Endothelial cell of umbilical vein (primary cell): ENCODE measurements at regions not wholly inside any gene's neighbourhood (a gene's known extent, or its start where the extent isn't known, plus 50 kb on each side); places are given as distances from the start of the nearest gene placed in this dataset.

ENCODE experiments used
- BruUV-seq: library from RNA; stranded (reverse); fragments of 400-500 nt; replicated peaks from 2 replicates; lab custom pipeline; 2021; lab: Mats Ljungman, UMichigan
- CTCF ChIA-PET: fragments of 300-600, 350-600 bp; sonication (Branson Sonifier 250); formaldehyde crosslinking; loops from one replicate; lab custom pipeline; 2021; ENCODE audit warnings: antibody characterized with exemption, inconsistent platforms; lab: Charles Lee
- POLR2A ChIA-PET: fragments of 300-600, 350-600 bp; sonication (Branson Sonifier 250); formaldehyde crosslinking; loops from one replicate; lab custom pipeline; 2021; ENCODE audit warnings: antibody characterized with exemption, inconsistent platforms; lab: Charles Lee
- DNase-seq: peaks from one replicate; pipeline ENCODE4 v3.0.0-alpha.2; 2011; ENCODE audit warnings: low read depth, low spot score
- FAIRE-seq: peaks from 2 replicates; lab custom pipeline; 2011; peaks lifted over from hg19 to GRCh38; lab: Jason Lieb, UNC
- H2AFZ ChIP-seq: 2 replicates; pipeline ENCODE4 v1.6.0; 2012; ENCODE audit warnings: low read depth, low read length, control low read depth, inconsistent platforms
- H3K27ac ChIP-seq: 2 replicates; pipeline ENCODE4 v1.5.1; 2011; ENCODE audit warnings: low read depth, mild to moderate bottlenecking, control low read depth, low read length, moderate library complexity; ENCODE audit not compliant: insufficient read depth
- H3K27me3 ChIP-seq, 2 experiments: 2 replicates each; pipeline versions ENCODE4 v1.6.0 to v1.6.1; 2011; ENCODE audit warnings: low read length in 2 of 2, mixed read lengths in 1 of 2; ENCODE audit not compliant: control insufficient read depth in 2 of 2, insufficient read depth in 2 of 2
- H3K36me3 ChIP-seq, 2 experiments: 2 replicates in 1 of 2; 3 replicates in 1 of 2; pipeline ENCODE4 v1.5.1; 2011; ENCODE audit warnings: low read length in 2 of 2, mild to moderate bottlenecking in 1 of 2, moderate library complexity in 1 of 2; ENCODE audit not compliant: control insufficient read depth in 2 of 2, insufficient read depth in 2 of 2; ENCODE audit errors: extremely low read depth in 1 of 2
- H3K4me1 ChIP-seq: 3 replicates; pipeline ENCODE4 v1.5.1; 2011; ENCODE audit warnings: mild to moderate bottlenecking, low read length; ENCODE audit not compliant: control insufficient read depth, insufficient read depth; ENCODE audit errors: extremely low read depth
- H3K4me2 ChIP-seq: 2 replicates; pipeline ENCODE4 v1.6.1; 2011; ENCODE audit warnings: low read length, control low read depth, mixed read lengths; ENCODE audit not compliant: insufficient read depth
- H3K4me3 ChIP-seq, 3 experiments: fragments of 200-600 bp in 1 of 3; sonication (generic), shearing (Covaris generic) in 1 of 3; replicated peaks in 1 of 3; 2 replicates each; pipeline ENCODE4 v1.5.1; 2011 to 2016; ENCODE audit warnings: control low read depth in 3 of 3, low read length in 3 of 3, mild to moderate bottlenecking in 2 of 3, inconsistent platforms in 1 of 3, low read depth in 1 of 3, moderate library complexity in 1 of 3; ENCODE audit not compliant: insufficient read depth in 1 of 3
- H3K79me2 ChIP-seq: 2 replicates; pipeline ENCODE4 v1.6.0; 2012; ENCODE audit warnings: low read length, inconsistent platforms; ENCODE audit not compliant: control insufficient read depth, insufficient read depth
- H3K9ac ChIP-seq: replicated peaks from 2 replicates; pipeline ENCODE3; 2011; ENCODE audit warnings: low read length, control low read depth; ENCODE audit not compliant: insufficient read depth; ENCODE audit errors: extremely low read depth
- H3K9me1 ChIP-seq: replicated peaks from 3 replicates; pipeline ENCODE4 v1.6.0; 2011; ENCODE audit warnings: mild to moderate bottlenecking, low read length; ENCODE audit not compliant: control insufficient read depth, insufficient read depth; ENCODE audit errors: extremely low read depth
- H3K9me3 ChIP-seq: replicated peaks from 2 replicates; pipeline ENCODE4 v1.5.1; 2012; ENCODE audit warnings: low read length, inconsistent platforms; ENCODE audit not compliant: control insufficient read depth, insufficient read depth
- H4K20me1 ChIP-seq: replicated peaks from 2 replicates; pipeline ENCODE3; 2011; ENCODE audit warnings: mild to moderate bottlenecking, low read length; ENCODE audit not compliant: control insufficient read depth, insufficient read depth; ENCODE audit errors: extremely low read depth
- CTCF ChIP-seq, 2 donors: IDR thresholded peaks; 1 replicate in 1 of 2; 2 replicates in 1 of 2; pipeline ENCODE4 v1.5.1; 2011; ENCODE audit warnings: low read length in 2 of 2, mild to moderate bottlenecking in 2 of 2, moderate library complexity in 2 of 2, control low read depth in 1 of 2, inconsistent platforms in 1 of 2, low read depth in 1 of 2; ENCODE audit not compliant: insufficient read depth in 1 of 2; ENCODE audit errors: extremely low read depth in 1 of 2
- EZH2 ChIP-seq: IDR thresholded peaks from 2 replicates; pipeline ENCODE4 v1.6.1; 2012; ENCODE audit warnings: borderline replicate concordance, low read depth, mild to moderate bottlenecking, moderate library complexity, low read length, inconsistent platforms; ENCODE audit not compliant: severe bottlenecking
- FOS ChIP-seq: IDR thresholded peaks from 2 replicates; pipeline ENCODE4 v1.6.1; 2011; ENCODE audit warnings: mild to moderate bottlenecking, low read length, moderate library complexity, borderline replicate concordance; ENCODE audit not compliant: insufficient read depth
- GATA2 ChIP-seq: IDR thresholded peaks from 2 replicates; pipeline ENCODE4 v1.7.0; 2011; ENCODE audit warnings: low read depth, mild to moderate bottlenecking, moderate library complexity, mixed read lengths, low read length; ENCODE audit not compliant: insufficient read length, insufficient read depth
- JUN ChIP-seq: IDR thresholded peaks from 2 replicates; pipeline ENCODE4 v1.6.1; 2011; ENCODE audit warnings: borderline replicate concordance, low read depth; ENCODE audit not compliant: insufficient read length, insufficient read depth
- MAX ChIP-seq: IDR thresholded peaks from 2 replicates; pipeline ENCODE4 v1.6.1; 2011; ENCODE audit not compliant: insufficient read depth, insufficient read length
- MYC ChIP-seq: IDR thresholded peaks from one replicate; pipeline ENCODE4 v1.6.1; 2011; ENCODE audit warnings: mild to moderate bottlenecking, low read depth, low read length
- POLR2A ChIP-seq: IDR thresholded peaks from 2 replicates; pipeline ENCODE4 v1.6.1; 2012; ENCODE audit warnings: low read depth, mild to moderate bottlenecking, control low read depth, low read length
- POLR2AphosphoS5 ChIP-seq: IDR thresholded peaks from 2 replicates; pipeline ENCODE4 v1.6.1; 2012; ENCODE audit warnings: low read depth, mild to moderate bottlenecking, control low read depth, low read length, moderate library complexity; ENCODE audit not compliant: insufficient read depth
- dilution Hi-C: fragments of 300-500 bp; cut with MboI; formaldehyde crosslinking; loops from one replicate; pipeline ENCODE4 v1.15.0; 2019; ENCODE audit warnings: low sequenced_read_pairs; ENCODE audit not compliant: extremely low pct_ligation_motif_present
- intact Hi-C: fragments of 100-400 bp; cut with micrococcal nuclease; formaldehyde crosslinking; loops from one replicate; pipeline ENCODE4 v1.10.0; 2022

- ChIA-PET CTCF (no interaction called here), POLR2A (no interaction called here)
- Histone ChIP-seq H2AFZ (no peak overlapping the region), H3K9me3 (no peaks in the 10 kb centered on the region), H4K20me1 (no peaks in the 10 kb centered on the region), H3K4me3 (no peak overlapping the region), H3K79me2 (no peaks in the 10 kb centered on the region), H3K27ac (no peak overlapping the region), H3K4me1 (no peaks in the 10 kb centered on the region), H3K9me1 (no peaks in the 10 kb centered on the region), H3K36me3 (no peaks in the 10 kb centered on the region), H3K9ac (no peak overlapping the region), H3K27me3 (no peaks in the 10 kb centered on the region), H3K4me2 (no peak overlapping the region)
- FAIRE-seq, result no peak
- BruUV-seq, result no TSS peak
- DNase-seq, result no peak
- dilution Hi-C loops (no loop called here), intact Hi-C loops (no loop called here)
- no peak for TF ChIP-seq MAX
- no peak for TF ChIP-seq FOS
- no peak for TF ChIP-seq EZH2
- no peak for TF ChIP-seq POLR2A
- no peak for TF ChIP-seq POLR2AphosphoS5
- TF ChIP-seq GATA2, result no peak
- no peak for TF ChIP-seq JUN
- no peak for TF ChIP-seq CTCF (IDR thresholded peaks at IDR 0.05; ENCODE audit: extremely low read depth in 1 of 2, insufficient read depth in 1 of 2, low read depth in 1 of 2, low read length in 2 of 2)
- TF ChIP-seq MYC, result no peak
These were observed 97.9 kb downstream of the ACKR3 start for GRCh38 chr2:236667526-236667925.
